ENCODE measurements at regions not wholly inside any gene's neighbourhood (a gene's known extent, or its start where the extent isn't known, plus 50 kb on each side); places are given as distances from the start of the nearest gene placed in this dataset.
A peak's percentile ranks its signal among the peaks of the same experiment; 100 is the strongest.

DNA sequence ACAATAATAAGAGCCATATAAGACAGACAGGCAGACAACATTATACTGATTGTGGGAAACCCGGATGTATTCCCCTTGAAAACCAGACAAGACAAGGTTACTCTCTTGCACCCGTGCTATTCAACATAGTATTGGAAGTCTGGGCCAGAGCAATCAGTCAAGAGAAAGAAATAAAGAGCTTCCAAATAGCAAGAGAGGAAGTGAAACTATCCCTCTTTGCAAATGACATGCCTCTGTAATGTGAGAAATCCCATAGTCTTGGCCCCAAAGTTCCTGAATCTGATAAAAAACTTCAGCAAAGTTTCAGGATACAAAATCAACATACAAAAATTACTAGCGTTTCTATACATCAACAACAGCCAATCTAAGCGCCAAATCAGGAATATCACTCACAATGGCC, 102.1 kb downstream of the DCAF12L2 start:
- Histone ChIP-seq H3K79me1 (ENCODE audit: low read depth, low read length) (no peaks in the 10 kb centered on the region), H3K9me3 (replicated peaks in 1 of 2; ENCODE audit: control insufficient read depth in 2 of 2, insufficient read depth in 1 of 2, low read depth in 1 of 2, low read length in 2 of 2) (no peaks in the 10 kb centered on the region), H2AFZ (ENCODE audit: low read length) (no peak overlapping the region), H3K4me3 (ENCODE audit: low read length in 2 of 2) (no peak overlapping the region), H3K4ac (ENCODE audit: low read length) (no peak overlapping the region), H3K9ac (ENCODE audit: low read depth, low read length, poor library complexity) (no peak overlapping the region), H3K27me3 (ENCODE audit: control insufficient read depth in 3 of 3, insufficient read depth in 3 of 3, low read depth in 1 of 3, low read length in 3 of 3) (no peaks in the 10 kb centered on the region), H3K18ac (ENCODE audit: low read length) (no peak overlapping the region), H2BK5ac (ENCODE audit: low read length) (no peak overlapping the region), H2AK5ac (ENCODE audit: low read depth, low read length) (no peak overlapping the region), H4K8ac (ENCODE audit: low read depth, low read length) (no peak overlapping the region), H3K27ac (replicated peaks; ENCODE audit: low read length) (no peak overlapping the region), H3K4me1 (ENCODE audit: control insufficient read depth in 2 of 2, insufficient read depth in 1 of 2, low read depth in 1 of 2, low read length in 2 of 2) (no peaks in the 10 kb centered on the region), H3K36me3 (replicated peaks in 1 of 2; ENCODE audit: control insufficient read depth in 2 of 2, insufficient read depth in 2 of 2, low read length in 2 of 2) (no peaks in the 10 kb centered on the region), H4K91ac (ENCODE audit: low read depth, low read length, poor library complexity) (no peak overlapping the region), H3K23ac (ENCODE audit: low read depth, low read length, poor library complexity) (no peak overlapping the region), H2BK15ac (ENCODE audit: low read length) (no peak overlapping the region), H3K4me2 (ENCODE audit: insufficient read depth, low read length, poor library complexity, severe bottlenecking) (no peak overlapping the region), H2BK12ac (ENCODE audit: low read length) (no peak overlapping the region), H3K14ac (ENCODE audit: low read length) (no peak overlapping the region), H2BK120ac (ENCODE audit: low read depth, low read length) (no peak overlapping the region)
- no peak for DNase-seq (ENCODE audit: low spot score)
- no CpG with 5 or more reads among the region's 4 CpGs for whole genome bisulfite sequencing, 2 donors (ENCODE audit: extremely low coverage in 2 of 2, insufficient read length in 2 of 2, insufficient replicate concordance in 1 of 2)

GRCh38 chrX:126064901-126065541, 101.1 kb downstream of the DCAF12L2 start:
- Histone ChIP-seq H2BK120ac (ENCODE audit: low read depth, low read length) (no peak overlapping the region), H3K36me3 (replicated peaks in 1 of 2; ENCODE audit: control insufficient read depth in 2 of 2, insufficient read depth in 2 of 2, low read length in 2 of 2) (no peaks in the 10 kb centered on the region), H3K9me3 (replicated peaks in 1 of 2; ENCODE audit: control insufficient read depth in 2 of 2, insufficient read depth in 1 of 2, low read depth in 1 of 2, low read length in 2 of 2) (no peaks in the 10 kb centered on the region), H4K91ac (ENCODE audit: low read depth, low read length, poor library complexity) (no peak overlapping the region), H3K18ac (ENCODE audit: low read length) (no peak overlapping the region), H3K9ac (ENCODE audit: low read depth, low read length, poor library complexity) (no peak overlapping the region), H3K14ac (ENCODE audit: low read length) (no peak overlapping the region), H3K79me1 (ENCODE audit: low read depth, low read length) (no peaks in the 10 kb centered on the region), H2AK5ac (ENCODE audit: low read depth, low read length) (no peak overlapping the region), H2BK5ac (ENCODE audit: low read length) (no peak overlapping the region), H3K4me3 (ENCODE audit: low read length in 2 of 2) (no peak overlapping the region), H3K4me1 (ENCODE audit: control insufficient read depth in 2 of 2, insufficient read depth in 1 of 2, low read depth in 1 of 2, low read length in 2 of 2) (no peaks in the 10 kb centered on the region), H2AFZ (ENCODE audit: low read length) (no peak overlapping the region), H3K4me2 (ENCODE audit: insufficient read depth, low read length, poor library complexity, severe bottlenecking) (no peak overlapping the region), H3K4ac (ENCODE audit: low read length) (no peak overlapping the region), H3K27ac (replicated peaks; ENCODE audit: low read length) (no peak overlapping the region), H3K27me3 (ENCODE audit: control insufficient read depth in 3 of 3, insufficient read depth in 3 of 3, low read depth in 1 of 3, low read length in 3 of 3) (no peaks in the 10 kb centered on the region), H4K8ac (ENCODE audit: low read depth, low read length) (no peak overlapping the region), H3K23ac (ENCODE audit: low read depth, low read length, poor library complexity) (no peak overlapping the region), H2BK15ac (ENCODE audit: low read length) (no peak overlapping the region), H2BK12ac (ENCODE audit: low read length) (no peak overlapping the region)
- no CpG with 5 or more reads among the region's 9 CpGs for WGBS, 2 donors (ENCODE audit: extremely low coverage in 2 of 2, insufficient read length in 2 of 2, insufficient replicate concordance in 1 of 2)
- no peak for DNase-seq (ENCODE audit: low spot score)

DNA sequence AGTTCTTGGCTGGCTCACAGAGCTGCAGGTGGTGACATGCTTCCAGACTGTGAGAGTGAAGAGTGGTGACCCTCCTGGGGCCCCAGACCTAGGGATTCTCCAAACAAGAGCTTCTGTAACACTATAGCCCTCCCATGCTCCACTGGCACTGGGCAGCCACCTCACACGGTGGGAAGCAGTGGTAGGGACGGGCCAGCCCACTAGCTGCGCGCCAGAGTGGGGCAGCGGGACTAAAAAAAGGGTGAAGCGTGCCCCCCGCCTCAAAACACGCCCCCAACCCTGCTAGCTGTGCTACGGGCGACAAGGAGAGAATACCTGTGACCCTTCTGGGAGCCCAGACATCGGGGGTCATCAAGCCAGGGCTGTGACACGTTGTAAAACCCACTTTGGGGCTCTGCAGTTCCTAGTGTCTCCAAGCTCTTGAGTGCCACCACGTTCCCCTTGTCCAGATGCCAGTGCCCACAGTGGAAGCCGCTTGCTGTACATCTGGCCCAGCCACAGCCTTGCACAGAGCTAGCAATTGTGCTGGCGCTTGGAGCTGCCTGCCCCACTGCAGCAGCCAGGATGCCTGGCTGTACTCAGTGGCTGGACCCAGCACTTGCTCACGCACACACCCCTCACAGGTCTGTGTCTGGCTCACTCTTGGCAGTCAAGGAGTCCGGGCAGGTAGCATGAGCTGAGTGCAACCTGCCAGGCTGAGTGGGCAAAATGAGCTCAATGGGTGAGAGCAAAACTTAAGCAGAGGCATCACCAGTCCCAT, 100.0 kb downstream of the DCAF12L2 start:
- Histone ChIP-seq H3K4me2 (ENCODE audit: insufficient read depth, low read length, poor library complexity, severe bottlenecking) (no peak overlapping the region), H3K9ac (ENCODE audit: low read depth, low read length, poor library complexity) (no peak overlapping the region), H2AFZ (ENCODE audit: low read length) (no peak overlapping the region), H3K36me3 (replicated peaks in 1 of 2; ENCODE audit: control insufficient read depth in 2 of 2, insufficient read depth in 2 of 2, low read length in 2 of 2) (no peaks in the 10 kb centered on the region), H4K8ac (ENCODE audit: low read depth, low read length) (no peak overlapping the region), H4K91ac (ENCODE audit: low read depth, low read length, poor library complexity) (no peak overlapping the region), H3K23ac (ENCODE audit: low read depth, low read length, poor library complexity) (no peak overlapping the region), H3K4ac (ENCODE audit: low read length) (no peak overlapping the region), H2BK120ac (ENCODE audit: low read depth, low read length) (no peak overlapping the region), H3K27me3 (ENCODE audit: control insufficient read depth in 3 of 3, insufficient read depth in 3 of 3, low read depth in 1 of 3, low read length in 3 of 3) (no peaks in the 10 kb centered on the region), H2BK12ac (ENCODE audit: low read length) (no peak overlapping the region), H3K4me3 (ENCODE audit: low read length in 2 of 2) (no peak overlapping the region), H3K14ac (ENCODE audit: low read length) (peak overlapping the region; percentile 56), H3K18ac (ENCODE audit: low read length) (no peak overlapping the region), H2BK5ac (ENCODE audit: low read length) (no peak overlapping the region), H2AK5ac (ENCODE audit: low read depth, low read length) (no peak overlapping the region), H3K79me1 (ENCODE audit: low read depth, low read length) (no peaks in the 10 kb centered on the region), H3K9me3 (replicated peaks in 1 of 2; ENCODE audit: control insufficient read depth in 2 of 2, insufficient read depth in 1 of 2, low read depth in 1 of 2, low read length in 2 of 2) (no peaks in the 10 kb centered on the region), H3K4me1 (ENCODE audit: control insufficient read depth in 2 of 2, insufficient read depth in 1 of 2, low read depth in 1 of 2, low read length in 2 of 2) (no peaks in the 10 kb centered on the region), H2BK15ac (ENCODE audit: low read length) (no peak overlapping the region), H3K27ac (replicated peaks; ENCODE audit: low read length) (no peak overlapping the region)
- no peak for DNase-seq (ENCODE audit: low spot score)
- WGBS, 2 donors (ENCODE audit: extremely low coverage in 2 of 2, insufficient read length in 2 of 2, insufficient replicate concordance in 1 of 2): no CpG with 5 or more reads among the region's 17 CpGs
